ENCODE measurements at regions not wholly inside any gene's neighbourhood (a gene's known extent, or its start where the extent isn't known, plus 50 kb on each side); places are given as distances from the start of the nearest gene placed in this dataset.

DNA sequence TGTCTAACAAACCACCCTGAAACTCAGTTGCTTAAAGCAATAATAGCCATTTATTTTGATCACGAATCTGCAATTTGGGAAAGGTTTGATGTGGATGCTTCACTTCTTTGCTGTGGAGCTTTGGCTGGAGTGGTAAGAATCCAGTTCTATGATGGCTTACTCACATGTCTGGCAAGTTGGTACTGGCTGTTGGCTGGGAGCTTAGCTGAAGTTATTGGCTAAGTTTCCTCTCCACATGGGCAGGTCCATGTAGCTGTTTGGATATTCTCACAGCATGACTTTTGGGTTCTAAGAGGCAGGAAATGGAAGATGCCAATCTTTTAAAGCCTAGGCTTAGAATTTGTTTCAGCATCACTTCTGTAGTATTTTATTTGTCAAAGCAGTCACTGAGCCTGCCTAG, 277.6 kb upstream of the NRP1 start:
- no peak for DNase-seq (ENCODE audit: low spot score)

DNA sequence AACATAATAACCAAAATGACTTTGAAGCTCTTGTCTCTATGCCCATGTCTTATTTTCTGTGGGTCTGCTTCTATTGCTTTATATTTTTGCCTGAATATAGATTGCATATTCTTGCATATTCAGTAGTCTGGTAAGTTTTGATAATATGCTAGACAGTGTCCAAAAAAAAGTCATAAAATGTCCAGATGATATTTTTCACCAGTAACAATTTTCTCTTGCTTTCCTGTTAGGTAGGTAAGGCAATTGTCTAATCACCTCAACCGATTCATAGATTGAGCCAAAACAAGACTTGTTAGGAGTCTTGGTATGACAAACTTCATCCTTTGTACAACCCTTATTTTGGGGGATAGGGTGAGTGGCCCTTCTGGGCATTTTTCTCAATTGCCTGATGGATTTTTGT, 277.0 kb upstream of the NRP1 start:
- DNase-seq (ENCODE audit: low spot score) = no peak

- DNase-seq (ENCODE audit: low spot score) = no peak
Measured at GRCh38 chr10:33609546-33609945, 275.1 kb upstream of the NRP1 start.

GRCh38 chr10:33602278-33602677, 267.8 kb upstream of the NRP1 start:
- no peak for DNase-seq (ENCODE audit: low spot score)

- DNase-seq (ENCODE audit: low spot score) = peak; percentile 22
Measured at GRCh38 chr10:33600381-33600780, 265.9 kb upstream of the NRP1 start.

DNA sequence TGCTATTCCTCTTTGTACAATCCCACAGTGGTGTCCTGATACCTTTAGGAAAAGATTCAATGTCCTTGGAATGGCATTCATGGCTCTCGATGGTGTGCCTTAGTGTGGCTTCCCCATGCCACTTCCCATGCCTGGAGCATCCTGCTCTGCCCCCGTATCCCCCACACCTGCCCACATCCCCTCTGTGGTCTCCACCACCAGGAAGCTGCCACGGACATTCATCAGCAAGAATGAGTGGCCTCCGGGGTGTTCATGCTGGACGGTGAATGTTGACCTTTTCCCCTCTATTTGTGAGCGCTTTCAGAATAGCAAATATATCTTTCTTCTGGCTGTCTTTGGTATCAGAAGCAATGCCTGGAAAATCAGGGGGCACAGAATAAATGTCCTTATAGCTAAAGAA, 262.0 kb upstream of the NRP1 start:
- DNase-seq (ENCODE audit: low spot score) = no peak

DNA sequence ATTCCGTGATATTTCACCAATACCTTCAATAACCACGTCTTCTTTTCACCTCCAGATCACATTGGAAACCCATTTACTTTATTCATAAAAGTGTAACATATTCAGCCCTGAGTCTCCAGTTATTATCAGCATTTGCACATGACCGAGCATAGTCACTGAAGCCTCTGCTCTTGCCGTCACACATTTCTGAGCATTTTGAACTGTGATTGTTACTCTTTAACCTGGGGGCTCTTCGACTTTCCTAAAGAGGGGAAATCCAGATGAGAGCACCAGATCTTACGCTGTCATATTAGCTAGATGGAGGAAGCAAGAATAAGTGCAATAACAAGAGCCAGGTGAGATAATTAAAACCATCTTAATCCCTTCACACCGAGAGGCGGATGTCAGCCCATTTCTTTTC, 260.0 kb upstream of the NRP1 start:
- DNase-seq (ENCODE audit: low spot score) = no peak

DNA sequence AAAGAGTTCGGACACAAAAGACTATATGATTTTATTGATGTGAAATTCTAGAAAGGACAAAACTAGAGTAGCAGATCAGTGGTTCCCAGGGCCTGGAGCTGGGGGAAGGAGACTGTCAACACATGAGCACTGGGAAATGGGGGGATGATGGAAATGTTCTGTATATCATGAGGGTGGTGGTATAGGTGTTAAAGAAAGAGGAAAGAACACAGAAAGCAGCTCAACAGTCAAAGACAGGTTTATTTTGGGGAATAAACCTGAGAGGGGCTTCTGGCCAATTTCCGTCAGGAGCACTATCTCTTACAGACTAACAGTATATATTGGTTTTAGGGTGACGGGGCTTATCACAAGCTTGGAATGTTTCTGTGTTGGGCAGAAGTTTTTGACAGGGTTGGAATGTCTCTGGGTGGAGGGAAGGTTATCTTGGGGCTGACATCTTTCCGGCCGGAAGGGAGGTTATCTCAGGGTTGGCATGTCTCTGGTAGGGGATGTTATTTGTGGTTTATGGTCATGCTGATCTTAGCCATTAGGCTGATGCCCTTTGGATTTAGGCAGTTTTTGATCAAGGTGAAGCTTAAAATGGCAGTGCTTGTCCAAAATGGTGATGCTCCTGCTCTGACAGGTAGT, 254.6 kb upstream of the NRP1 start:
- DNase-seq (ENCODE audit: low spot score) = peak; percentile 42

GRCh38 chr10:33584596-33584995, 250.1 kb upstream of the NRP1 start:
- DNase-seq (ENCODE audit: low spot score) = peak; percentile 90

DNA sequence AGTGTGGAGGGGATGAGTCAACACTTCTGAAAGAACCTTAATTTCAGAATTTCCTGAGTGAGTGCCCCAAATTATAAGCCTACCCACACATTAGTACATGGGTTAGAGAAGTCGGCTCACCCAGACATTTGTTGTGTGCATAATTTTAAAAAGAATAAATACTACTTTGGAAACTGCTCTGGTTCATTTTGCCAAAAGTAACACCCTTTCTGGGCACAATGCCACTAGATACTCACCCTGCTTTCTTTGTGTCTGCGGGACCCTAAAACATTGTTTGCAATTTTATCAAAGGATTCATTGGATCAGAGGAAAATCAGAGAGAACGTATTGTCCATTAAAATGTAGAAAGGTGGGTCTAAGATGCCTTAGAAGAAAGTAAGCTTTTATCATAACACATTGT, 245.5 kb upstream of the NRP1 start:
- no peak for DNase-seq (ENCODE audit: low spot score)

DNA sequence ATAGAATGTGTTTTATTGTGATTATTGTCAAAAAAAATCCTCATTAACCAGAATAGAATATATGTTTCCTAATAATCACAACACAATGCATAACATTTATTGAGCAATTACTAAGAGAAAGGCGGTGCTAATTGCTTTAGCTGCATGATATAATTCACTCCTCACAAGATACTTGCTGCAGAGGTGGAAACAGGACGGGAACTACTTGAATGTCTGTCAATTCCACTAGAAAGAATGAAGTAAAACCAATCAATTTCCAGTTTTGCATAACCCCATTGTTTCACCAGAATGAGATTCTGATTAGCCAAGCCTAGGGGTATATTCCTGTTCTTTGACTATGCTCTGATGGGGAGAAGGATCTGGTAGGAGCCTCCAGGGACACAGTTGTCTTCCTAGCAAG, 239.1 kb upstream of the NRP1 start:
- DNase-seq (ENCODE audit: low spot score) = no peak

DNA sequence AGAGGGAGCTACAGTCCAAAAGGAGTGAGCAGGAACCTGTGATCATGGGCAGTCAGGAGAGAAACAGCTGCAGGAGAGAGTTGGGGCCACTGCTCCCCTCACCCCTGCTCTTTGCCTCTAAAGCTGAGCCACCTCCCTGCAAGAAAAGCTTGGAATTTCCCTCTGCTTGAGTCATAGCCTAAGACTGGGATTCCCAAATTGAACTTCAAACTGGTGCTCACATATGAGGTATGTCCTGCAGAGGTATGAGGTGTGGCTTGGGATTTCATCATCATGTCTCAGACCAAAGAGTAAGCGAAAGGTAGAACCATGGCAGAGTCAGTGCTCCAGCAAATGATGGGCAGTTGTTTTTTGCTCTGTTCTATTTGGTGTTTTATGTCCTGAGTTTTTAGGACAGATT, 237.1 kb upstream of the NRP1 start:
- DNase-seq (ENCODE audit: low spot score) = peak; percentile 57

GRCh38 chr10:33570495-33570894, 236.0 kb upstream of the NRP1 start:
- DNase-seq (ENCODE audit: low spot score) = no peak

DNA sequence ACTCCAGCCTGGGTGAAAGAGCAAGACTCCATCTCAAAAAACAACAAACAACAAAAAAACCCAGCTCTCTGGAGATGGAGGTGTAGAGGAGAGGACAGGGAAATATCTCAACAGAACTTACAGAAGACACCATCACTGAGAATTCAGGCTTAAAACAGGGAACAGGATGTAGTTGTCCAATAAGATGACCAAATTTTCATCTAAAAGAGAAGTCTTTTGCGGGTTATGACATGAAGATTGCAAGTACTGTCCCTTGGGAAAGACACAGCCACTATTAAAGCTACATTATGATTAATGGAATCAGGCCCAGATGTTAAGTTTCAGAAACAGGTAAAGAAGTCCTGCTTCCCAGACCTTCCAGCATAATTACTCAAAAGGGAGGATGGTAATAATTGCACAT, 235.2 kb upstream of the NRP1 start:
- DNase-seq (ENCODE audit: low spot score) = no peak

GRCh38 chr10:33566426-33566825, 232.0 kb upstream of the NRP1 start:
- DNase-seq (ENCODE audit: low spot score) = no peak

GRCh38 chr10:33566001-33566400, 231.5 kb upstream of the NRP1 start:
- no peak for DNase-seq (ENCODE audit: low spot score)

GRCh38 chr10:33565231-33565630, 230.8 kb upstream of the NRP1 start:
- no peak for DNase-seq (ENCODE audit: low spot score)

DNA sequence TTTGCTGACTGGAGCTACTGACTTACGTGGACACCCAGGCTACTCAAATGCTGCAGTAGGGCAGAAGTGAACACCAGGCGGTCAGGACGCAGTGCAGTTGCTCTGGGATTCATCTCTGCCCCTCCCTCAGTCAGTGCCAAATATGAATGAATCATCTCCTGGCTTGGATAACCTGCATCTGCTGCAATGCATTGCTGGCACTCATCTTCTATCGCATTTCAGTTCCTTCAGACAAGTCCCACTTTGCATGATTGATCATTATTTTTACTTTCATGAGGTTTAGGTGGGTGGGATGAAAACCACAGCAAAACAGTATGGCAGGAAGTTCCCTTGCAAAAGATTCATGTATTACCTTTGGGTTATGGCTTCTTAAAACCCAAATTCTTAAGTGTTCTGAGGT, 224.6 kb upstream of the NRP1 start:
- peak; percentile 85 for DNase-seq (ENCODE audit: low spot score)

GRCh38 chr10:33557313-33557712, 222.8 kb upstream of the NRP1 start:
- no peak for DNase-seq (ENCODE audit: low spot score)

GRCh38 chr10:33556620-33557019, 222.2 kb upstream of the NRP1 start:
- DNase-seq (ENCODE audit: low spot score) = no peak

GRCh38 chr10:33556103-33556502, 221.6 kb upstream of the NRP1 start:
- DNase-seq (ENCODE audit: low spot score) = no peak

- DNase-seq (ENCODE audit: low spot score) = no peak
Measured at GRCh38 chr10:33553748-33554571, 219.5 kb upstream of the NRP1 start.

GRCh38 chr10:33552290-33552689, 217.8 kb upstream of the NRP1 start:
- no peak for DNase-seq (ENCODE audit: low spot score)

DNA sequence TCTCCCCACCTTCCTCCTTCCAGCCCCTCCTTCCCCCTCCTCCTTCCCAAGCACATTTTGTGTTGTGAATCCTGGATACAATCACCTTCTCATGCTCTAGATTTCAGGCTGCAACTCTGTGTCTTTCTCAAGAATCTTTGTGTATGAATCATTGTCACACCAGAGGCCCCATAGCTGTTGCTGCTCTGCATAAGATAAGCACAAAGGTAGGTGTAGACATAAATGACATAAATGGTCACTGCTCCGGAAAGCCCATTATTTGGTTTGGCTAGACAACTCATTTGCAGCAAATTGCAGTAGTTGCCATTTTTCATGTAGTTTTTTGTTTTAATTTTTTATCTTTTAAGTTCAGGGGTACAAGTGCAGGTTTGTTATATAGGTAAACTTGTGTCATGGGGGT, 216.3 kb upstream of the NRP1 start:
- DNase-seq (ENCODE audit: low spot score) = no peak

Data from A172 (cell line).